Panc1 (cell line): ENCODE measurements at regions not wholly inside any gene's neighbourhood (a gene's known extent, or its start where the extent isn't known, plus 50 kb on each side); places are given as distances from the start of the nearest gene placed in this dataset.

Experiments
- CTCF ChIP-seq: fragments of 450-650 bp; IDR thresholded peaks from 2 replicates; pipeline ENCODE4 v1.5.1; 2017; ENCODE audit warnings: mild to moderate bottlenecking
- POLR2AphosphoS5 ChIP-seq: IDR thresholded peaks from 2 replicates; pipeline ENCODE4 v1.6.1; 2012; ENCODE audit warnings: mild to moderate bottlenecking, low read depth, low read length, moderate library complexity
- REST ChIP-seq, 2 experiments: IDR thresholded peaks; 2 replicates each; pipeline ENCODE4 v1.6.1; 2011 to 2012; ENCODE audit warnings: low read depth in 2 of 2, control low read depth in 1 of 2, low read length in 1 of 2, mild to moderate bottlenecking in 1 of 2, moderate library complexity in 1 of 2; ENCODE audit not compliant: insufficient read depth in 1 of 2
- SIN3A ChIP-seq: IDR thresholded peaks from 2 replicates; pipeline ENCODE4 v1.6.1; 2012; ENCODE audit warnings: low read depth, mild to moderate bottlenecking, low read length, moderate library complexity, borderline replicate concordance; ENCODE audit not compliant: insufficient read depth
- TCF7L2 ChIP-seq: IDR thresholded peaks from 2 replicates; pipeline ENCODE4 v1.6.1; 2011; ENCODE audit warnings: mild to moderate bottlenecking, low read depth, low read length, inconsistent platforms

DNA sequence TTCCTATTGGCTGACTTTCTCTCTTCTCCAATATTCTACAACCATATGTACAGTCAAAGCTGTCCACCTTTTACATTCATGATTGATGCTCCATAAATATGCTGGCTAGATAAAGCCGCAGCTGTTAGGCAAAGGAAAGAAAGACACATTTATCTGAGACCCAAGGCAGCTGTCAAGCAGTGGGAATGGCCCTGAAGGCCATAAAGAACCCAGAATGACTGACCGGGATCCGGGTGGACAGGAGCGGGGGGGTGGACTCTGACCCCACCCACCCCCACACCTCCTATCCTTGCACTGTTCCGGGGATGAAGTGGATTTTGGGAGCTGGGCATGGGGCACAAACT lies 116.4 kb downstream of the RTP5 start:
- TF ChIP-seq CTCF (no peak), POLR2AphosphoS5 (no peak), TCF7L2 (no peak), REST (IDR thresholded peaks at IDR 0.05; ENCODE audit: insufficient read depth in 1 of 2, low read depth in 2 of 2, low read length in 1 of 2) (no peak), SIN3A (no peak)
